K562 (cell line): ENCODE measurements at regions not wholly inside any gene's neighbourhood (a gene's known extent, or its start where the extent isn't known, plus 50 kb on each side); places are given as distances from the start of the nearest gene placed in this dataset.

Experiments used
- ATAC-seq: fragments of 200-7000 bp; cut with Tn5 transposase; 3 replicates; pipeline ENCODE4 v1.9.1; 2020; ENCODE audit warnings: moderate library complexity
- BruUV-seq: library from RNA; stranded (reverse); fragments of 400-500 nt; replicated peaks from 2 replicates; lab custom pipeline; 2021; lab: Mats Ljungman, UMichigan
- CTCF ChIA-PET: fragments of 300-600 bp; formaldehyde crosslinking; extraction: SDS; loops from one replicate; lab custom pipeline; 2021; ENCODE audit warnings: low intra/inter-chr PET ratio; lab: Yijun Ruan, JAX
- POLR2A ChIA-PET: fragments of 300-600, 350-650 bp; sonication (Branson Sonifier 250); formaldehyde crosslinking; extraction: SDS; loops from one replicate; lab custom pipeline; 2021; ENCODE audit warnings: antibody characterized with exemption, inconsistent platforms; lab: Yijun Ruan, JAX
- DNase-seq, 4 experiments: peaks; one replicate each; pipeline versions ENCODE4 v3.0.0 to v3.0.0-alpha.2; 2011 to 2018; ENCODE audit warnings: low spot score in 3 of 4, mixed read lengths in 3 of 4; ENCODE audit errors: extremely low read depth in 1 of 4
- FAIRE-seq: peaks from 2 replicates; lab custom pipeline; 2011; peaks lifted over from hg19 to GRCh38; lab: Jason Lieb, UNC
- H2AFZ ChIP-seq: 2 replicates; pipeline ENCODE4 v1.6.0; 2011; ENCODE audit warnings: low read depth, low read length, control low read depth, inconsistent platforms
- H3K27ac ChIP-seq: fragments of 200-600 bp; 3 replicates; pipeline ENCODE4 v1.8.0; 2011; ENCODE audit warnings: low read depth, mild to moderate bottlenecking, control low read depth, inconsistent platforms, low read length, moderate library complexity, mixed read lengths; ENCODE audit errors: extremely low read depth
- H3K27me3 ChIP-seq, 2 experiments: fragments of 300-600 bp in 1 of 2; 2 replicates in 1 of 2; 3 replicates in 1 of 2; pipeline versions ENCODE4 v1.6.0 to v1.8.0; 2011; ENCODE audit warnings: inconsistent platforms in 2 of 2, low read length in 2 of 2, mild to moderate bottlenecking in 1 of 2, mixed read lengths in 1 of 2, moderate library complexity in 1 of 2; ENCODE audit not compliant: control insufficient read depth in 2 of 2, insufficient read depth in 2 of 2
- H3K36me3 ChIP-seq: fragments of 300-600 bp; 3 replicates; pipeline ENCODE4 v1.8.0; 2011; ENCODE audit warnings: mild to moderate bottlenecking, low read length, inconsistent platforms; ENCODE audit not compliant: control insufficient read depth, insufficient read depth
- H3K4me1 ChIP-seq, 2 experiments: fragments of 200-600 bp in 1 of 2; replicated peaks in 1 of 2; 2 replicates in 1 of 2; 3 replicates in 1 of 2; pipeline versions ENCODE4 v1.5.1 to v1.8.0; 2011; ENCODE audit warnings: inconsistent platforms in 2 of 2, low read length in 2 of 2, mild to moderate bottlenecking in 1 of 2, mixed read lengths in 1 of 2, moderate library complexity in 1 of 2; ENCODE audit not compliant: control insufficient read depth in 2 of 2, insufficient read depth in 2 of 2
- H3K4me2 ChIP-seq: 2 replicates; pipeline ENCODE4 v1.6.1; 2011; ENCODE audit warnings: low read length, control low read depth, inconsistent platforms, mixed read lengths; ENCODE audit not compliant: insufficient read depth
- H3K4me3 ChIP-seq: fragments of 200-600 bp; sonication (generic), shearing (Covaris generic); 2 replicates; pipeline ENCODE4 v1.5.1; 2016; ENCODE audit warnings: control low read depth, inconsistent platforms
- H3K79me2 ChIP-seq: fragments of 200-600 bp; 3 replicates; pipeline ENCODE4 v1.8.0; 2011; ENCODE audit warnings: low read length, inconsistent platforms; ENCODE audit not compliant: control insufficient read depth, insufficient read depth
- H3K9ac ChIP-seq, 2 experiments: 2 replicates each; pipeline versions ENCODE4 v1.6.0 to v1.6.1; 2011; ENCODE audit warnings: low read depth in 2 of 2, low read length in 2 of 2, control low read depth in 1 of 2, inconsistent platforms in 1 of 2, mild to moderate bottlenecking in 1 of 2, mixed read lengths in 1 of 2; ENCODE audit not compliant: insufficient read depth in 1 of 2
- H3K9me1 ChIP-seq: one replicate; pipeline ENCODE4 v1.6.0; 2011; ENCODE audit warnings: inconsistent platforms, mild to moderate bottlenecking, low read length, moderate library complexity; ENCODE audit not compliant: control insufficient read depth, insufficient read depth
- H3K9me3 ChIP-seq: replicated peaks from 2 replicates; pipeline ENCODE4 v1.5.1; 2011; ENCODE audit warnings: low read depth, low read length, inconsistent platforms; ENCODE audit not compliant: control insufficient read depth, insufficient read depth
- H4K20me1 ChIP-seq: replicated peaks from 2 replicates; pipeline ENCODE4 v1.6.1; 2011; ENCODE audit warnings: low read length, inconsistent platforms, mixed read lengths; ENCODE audit not compliant: control insufficient read depth, insufficient read depth
- JUNB ChIP-seq: fragments of 450-650 bp; formaldehyde crosslinking; conservative IDR thresholded peaks from 2 replicates; pipeline ENCODE4 v1.4.0; 2020; ENCODE audit warnings: mild to moderate bottlenecking
- KDM4B ChIP-seq, 2 experiments: fragments of 450-650 bp in 1 of 2; sonication (generic) in 1 of 2; IDR thresholded peaks; 2 replicates each; pipeline ENCODE4 v1.6.1; 2016 to 2017; ENCODE audit warnings: borderline replicate concordance in 2 of 2, antibody characterized with exemption in 1 of 2, low read depth in 1 of 2, mild to moderate bottlenecking in 1 of 2
- MIER1 ChIP-seq: fragments of 450-650 bp; IDR thresholded peaks from 2 replicates; pipeline ENCODE4 v1.6.1; 2016; ENCODE audit warnings: antibody characterized with exemption, mild to moderate bottlenecking, low read depth
- POLR2H ChIP-seq: IDR thresholded peaks from 2 replicates; pipeline ENCODE4 v1.6.1; 2016; ENCODE audit warnings: missing genetic modification characterization, low read depth, mild to moderate bottlenecking, control low read depth, missing compliant biosample characterization, moderate library complexity
- RAD51 ChIP-seq: fragments of 450-650 bp; IDR thresholded peaks from 2 replicates; pipeline ENCODE4 v1.7.1; 2016; ENCODE audit warnings: low read depth, mild to moderate bottlenecking, borderline replicate concordance
- TBP ChIP-seq: optimal IDR thresholded peaks from 2 replicates; pipeline ENCODE3; 2011; ENCODE audit warnings: low read depth, low read length, improper control_type of control experiment
- TRIM28 ChIP-seq: fragments of 450-650 bp; IDR thresholded peaks from 2 replicates; pipeline ENCODE4 v1.6.1; 2017
- ZNF12 ChIP-seq: sonication (generic); formaldehyde crosslinking; IDR thresholded peaks from 2 replicates; pipeline ENCODE4 v1.4.0; 2020; ENCODE audit warnings: mild to moderate bottlenecking, missing genetic modification reagents
- ZNF431 ChIP-seq: sonication (generic); formaldehyde crosslinking; IDR thresholded peaks from 2 replicates; pipeline ENCODE4 v1.8.0; 2022; ENCODE audit warnings: mild to moderate bottlenecking, missing genetic modification reagents
- ZNF436 ChIP-seq: fragments of 250-450, 450-650 bp; sonication (Bioruptor Pico); formaldehyde crosslinking; IDR thresholded peaks from 2 replicates; pipeline ENCODE4 v1.7.0; 2020; ENCODE audit warnings: mild to moderate bottlenecking
- WGBS: fragments of 100-300 bp; shearing (Covaris generic); methylation state at CpG from one replicate; pipeline ENCODE4 v1.1.6; 2016; ENCODE audit warnings: low coverage, mixed read lengths; ENCODE audit not compliant: insufficient coverage; ENCODE audit errors: missing lambda C conversion rate; 5-methylcytosine and 5-hydroxymethylcytosine counted together
- in situ Hi-C: fragments of 300-500 bp; cut with MboI; formaldehyde crosslinking; loops from 4 replicates; pipeline ENCODE4 v1.15.0; 2018; ENCODE audit warnings: inconsistent platforms, mixed read lengths
- intact Hi-C: fragments of 100-400 bp; cut with micrococcal nuclease; formaldehyde crosslinking; loops from 2 replicates; pipeline ENCODE4 v1.14.2; 2022
- TF ChIP-seq, protein P1 (sequence below): sonication (generic); formaldehyde crosslinking; IDR thresholded peaks from 2 replicates; pipeline ENCODE4 v1.8.1; 2023; ENCODE audit warnings: mild to moderate bottlenecking, missing genetic modification reagents
- TF ChIP-seq, protein P2 (sequence below), 2 experiments: fragments of 450-650 bp; IDR thresholded peaks; 2 replicates each; pipeline ENCODE4 v1.6.1; 2018; ENCODE audit warnings: mild to moderate bottlenecking in 2 of 2, low read depth in 1 of 2; ENCODE audit not compliant: partially characterized antibody in 2 of 2
- TF ChIP-seq, protein P3 (sequence below): fragments of 450-650 bp; IDR thresholded peaks from 2 replicates; pipeline ENCODE4 v1.6.1; 2016; ENCODE audit warnings: missing biosample characterization, missing genetic modification characterization
- TF ChIP-seq, protein P4 (sequence below), 2 experiments: fragments of 450-650 bp; conservative IDR thresholded peaks; 2 replicates each; pipeline ENCODE4 v1.6.1; 2017; ENCODE audit warnings: mild to moderate bottlenecking in 2 of 2, moderate library complexity in 2 of 2

DNA sequence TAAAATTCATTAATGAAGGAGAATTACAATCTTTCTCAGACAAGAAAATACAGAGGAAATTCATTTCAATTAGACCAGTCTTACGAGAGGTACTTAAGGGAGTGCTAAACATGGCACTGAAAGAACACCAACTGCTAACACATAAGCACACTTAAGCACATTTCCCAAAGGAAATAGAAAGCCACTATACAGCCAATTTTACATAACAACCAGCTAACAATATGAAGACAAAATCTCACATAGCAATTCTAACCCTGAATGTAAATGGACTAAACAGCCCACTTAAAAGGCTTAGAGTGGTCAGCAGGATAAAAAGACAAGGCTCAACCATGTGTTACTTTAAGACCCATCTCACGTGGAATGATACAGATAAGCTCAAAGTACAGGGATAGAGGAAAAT, 339.5 kb upstream of the LUZP2 start:
- Histone ChIP-seq H2AFZ (no peak overlapping the region), H3K9ac (no peak overlapping the region), H3K4me3 (no peak overlapping the region), H3K9me3 (no peaks in the 10 kb centered on the region), H3K79me2 (no peaks in the 10 kb centered on the region), H3K9me1 (no peaks in the 10 kb centered on the region), H3K4me1 (no peaks in the 10 kb centered on the region), H3K36me3 (no peaks in the 10 kb centered on the region), H3K27me3 (no peaks in the 10 kb centered on the region), H3K4me2 (no peak overlapping the region), H3K27ac (no peak overlapping the region), H4K20me1 (no peaks in the 10 kb centered on the region)
- no peak for DNase-seq
- FAIRE-seq = no peak
- 0% methylated on average over 2 of the region's 2 CpGs for WGBS
- no peak for ATAC-seq
- in situ Hi-C loops (no loop called here), intact Hi-C loops (no loop called here)
- no TSS peak for BruUV-seq
- ChIA-PET POLR2A (no interaction called here), CTCF (no interaction called here)
- TF ChIP-seq, protein P1, sequence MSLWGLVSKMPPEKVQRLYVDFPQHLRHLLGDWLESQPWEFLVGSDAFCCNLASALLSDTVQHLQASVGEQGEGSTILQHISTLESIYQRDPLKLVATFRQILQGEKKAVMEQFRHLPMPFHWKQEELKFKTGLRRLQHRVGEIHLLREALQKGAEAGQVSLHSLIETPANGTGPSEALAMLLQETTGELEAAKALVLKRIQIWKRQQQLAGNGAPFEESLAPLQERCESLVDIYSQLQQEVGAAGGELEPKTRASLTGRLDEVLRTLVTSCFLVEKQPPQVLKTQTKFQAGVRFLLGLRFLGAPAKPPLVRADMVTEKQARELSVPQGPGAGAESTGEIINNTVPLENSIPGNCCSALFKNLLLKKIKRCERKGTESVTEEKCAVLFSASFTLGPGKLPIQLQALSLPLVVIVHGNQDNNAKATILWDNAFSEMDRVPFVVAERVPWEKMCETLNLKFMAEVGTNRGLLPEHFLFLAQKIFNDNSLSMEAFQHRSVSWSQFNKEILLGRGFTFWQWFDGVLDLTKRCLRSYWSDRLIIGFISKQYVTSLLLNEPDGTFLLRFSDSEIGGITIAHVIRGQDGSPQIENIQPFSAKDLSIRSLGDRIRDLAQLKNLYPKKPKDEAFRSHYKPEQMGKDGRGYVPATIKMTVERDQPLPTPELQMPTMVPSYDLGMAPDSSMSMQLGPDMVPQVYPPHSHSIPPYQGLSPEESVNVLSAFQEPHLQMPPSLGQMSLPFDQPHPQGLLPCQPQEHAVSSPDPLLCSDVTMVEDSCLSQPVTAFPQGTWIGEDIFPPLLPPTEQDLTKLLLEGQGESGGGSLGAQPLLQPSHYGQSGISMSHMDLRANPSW (CRISPR knock-in tag) = no peak
- TF ChIP-seq ZNF436 (no peak), TBP (no peak), JUNB (CRISPR knock-in tag) (no peak), POLR2H (tag) (no peak), RAD51 (no peak), ZNF431 (no peak), ZNF12 (CRISPR knock-in tag) (no peak), KDM4B (IDR thresholded peaks at IDR 0.05; ENCODE audit: borderline replicate concordance in 2 of 2, low read depth in 1 of 2) (no peak), TRIM28 (no peak), MIER1 (no peak)
- TF ChIP-seq, protein P2, sequence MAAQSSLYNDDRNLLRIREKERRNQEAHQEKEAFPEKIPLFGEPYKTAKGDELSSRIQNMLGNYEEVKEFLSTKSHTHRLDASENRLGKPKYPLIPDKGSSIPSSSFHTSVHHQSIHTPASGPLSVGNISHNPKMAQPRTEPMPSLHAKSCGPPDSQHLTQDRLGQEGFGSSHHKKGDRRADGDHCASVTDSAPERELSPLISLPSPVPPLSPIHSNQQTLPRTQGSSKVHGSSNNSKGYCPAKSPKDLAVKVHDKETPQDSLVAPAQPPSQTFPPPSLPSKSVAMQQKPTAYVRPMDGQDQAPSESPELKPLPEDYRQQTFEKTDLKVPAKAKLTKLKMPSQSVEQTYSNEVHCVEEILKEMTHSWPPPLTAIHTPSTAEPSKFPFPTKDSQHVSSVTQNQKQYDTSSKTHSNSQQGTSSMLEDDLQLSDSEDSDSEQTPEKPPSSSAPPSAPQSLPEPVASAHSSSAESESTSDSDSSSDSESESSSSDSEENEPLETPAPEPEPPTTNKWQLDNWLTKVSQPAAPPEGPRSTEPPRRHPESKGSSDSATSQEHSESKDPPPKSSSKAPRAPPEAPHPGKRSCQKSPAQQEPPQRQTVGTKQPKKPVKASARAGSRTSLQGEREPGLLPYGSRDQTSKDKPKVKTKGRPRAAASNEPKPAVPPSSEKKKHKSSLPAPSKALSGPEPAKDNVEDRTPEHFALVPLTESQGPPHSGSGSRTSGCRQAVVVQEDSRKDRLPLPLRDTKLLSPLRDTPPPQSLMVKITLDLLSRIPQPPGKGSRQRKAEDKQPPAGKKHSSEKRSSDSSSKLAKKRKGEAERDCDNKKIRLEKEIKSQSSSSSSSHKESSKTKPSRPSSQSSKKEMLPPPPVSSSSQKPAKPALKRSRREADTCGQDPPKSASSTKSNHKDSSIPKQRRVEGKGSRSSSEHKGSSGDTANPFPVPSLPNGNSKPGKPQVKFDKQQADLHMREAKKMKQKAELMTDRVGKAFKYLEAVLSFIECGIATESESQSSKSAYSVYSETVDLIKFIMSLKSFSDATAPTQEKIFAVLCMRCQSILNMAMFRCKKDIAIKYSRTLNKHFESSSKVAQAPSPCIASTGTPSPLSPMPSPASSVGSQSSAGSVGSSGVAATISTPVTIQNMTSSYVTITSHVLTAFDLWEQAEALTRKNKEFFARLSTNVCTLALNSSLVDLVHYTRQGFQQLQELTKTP (IDR thresholded peaks at IDR 0.05; ENCODE audit: low read depth in 1 of 2, partially characterized antibody in 2 of 2) = no peak
- TF ChIP-seq, protein P3, sequence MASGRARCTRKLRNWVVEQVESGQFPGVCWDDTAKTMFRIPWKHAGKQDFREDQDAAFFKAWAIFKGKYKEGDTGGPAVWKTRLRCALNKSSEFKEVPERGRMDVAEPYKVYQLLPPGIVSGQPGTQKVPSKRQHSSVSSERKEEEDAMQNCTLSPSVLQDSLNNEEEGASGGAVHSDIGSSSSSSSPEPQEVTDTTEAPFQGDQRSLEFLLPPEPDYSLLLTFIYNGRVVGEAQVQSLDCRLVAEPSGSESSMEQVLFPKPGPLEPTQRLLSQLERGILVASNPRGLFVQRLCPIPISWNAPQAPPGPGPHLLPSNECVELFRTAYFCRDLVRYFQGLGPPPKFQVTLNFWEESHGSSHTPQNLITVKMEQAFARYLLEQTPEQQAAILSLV (tag) = no peak
- TF ChIP-seq, protein P4, sequence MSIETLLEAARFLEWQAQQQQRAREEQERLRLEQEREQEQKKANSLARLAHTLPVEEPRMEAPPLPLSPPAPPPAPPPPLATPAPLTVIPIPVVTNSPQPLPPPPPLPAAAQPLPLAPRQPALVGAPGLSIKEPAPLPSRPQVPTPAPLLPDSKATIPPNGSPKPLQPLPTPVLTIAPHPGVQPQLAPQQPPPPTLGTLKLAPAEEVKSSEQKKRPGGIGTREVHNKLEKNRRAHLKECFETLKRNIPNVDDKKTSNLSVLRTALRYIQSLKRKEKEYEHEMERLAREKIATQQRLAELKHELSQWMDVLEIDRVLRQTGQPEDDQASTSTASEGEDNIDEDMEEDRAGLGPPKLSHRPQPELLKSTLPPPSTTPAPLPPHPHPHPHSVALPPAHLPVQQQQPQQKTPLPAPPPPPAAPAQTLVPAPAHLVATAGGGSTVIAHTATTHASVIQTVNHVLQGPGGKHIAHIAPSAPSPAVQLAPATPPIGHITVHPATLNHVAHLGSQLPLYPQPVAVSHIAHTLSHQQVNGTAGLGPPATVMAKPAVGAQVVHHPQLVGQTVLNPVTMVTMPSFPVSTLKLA (conservative IDR thresholded peaks at IDR 0.05) = no peak
